Thyroid gland (tissue), 4 donors: ENCODE measurements at regions not wholly inside any gene's neighbourhood (a gene's known extent, or its start where the extent isn't known, plus 50 kb on each side); places are given as distances from the start of the nearest gene placed in this dataset.
A peak's percentile ranks its signal among the peaks of the same experiment; 100 is the strongest.

Experiments used
- CTCF ChIP-seq, 6 experiments: fragments of 200-600 bp in 3 of 6; fragments of 450-650 bp in 3 of 6; sonication (generic) in 3 of 6; IDR thresholded peaks; one replicate each; pipeline ENCODE4 v1.5.1; 2016 to 2019; ENCODE audit warnings: antibody characterized with exemption in 6 of 6, mild to moderate bottlenecking in 2 of 6, inconsistent platforms in 1 of 6, moderate library complexity in 1 of 6
- POLR2A ChIP-seq, 2 donors: fragments of 450-650 bp; IDR thresholded peaks; one replicate each; pipeline ENCODE4 v1.6.1; 2017; ENCODE audit warnings: antibody characterized with exemption in 2 of 2, mild to moderate bottlenecking in 2 of 2, moderate library complexity in 1 of 2

GRCh38 chr12:38138225-38139221 lies 178.1 kb upstream of the ALG10B start:
- TF ChIP-seq CTCF (IDR thresholded peaks at IDR 0.05), result peak; percentile 92 to 99 (median 96)
- no peak for TF ChIP-seq POLR2A (IDR thresholded peaks at IDR 0.05)
